Renal pelvis (tissue), 1 donor: ENCODE measurements at regions not wholly inside any gene's neighbourhood (a gene's known extent, or its start where the extent isn't known, plus 50 kb on each side); places are given as distances from the start of the nearest gene placed in this dataset.

Experiments used
- DNase-seq: peaks from one replicate; pipeline ENCODE4 v3.0.0-alpha.2; 2013

DNA sequence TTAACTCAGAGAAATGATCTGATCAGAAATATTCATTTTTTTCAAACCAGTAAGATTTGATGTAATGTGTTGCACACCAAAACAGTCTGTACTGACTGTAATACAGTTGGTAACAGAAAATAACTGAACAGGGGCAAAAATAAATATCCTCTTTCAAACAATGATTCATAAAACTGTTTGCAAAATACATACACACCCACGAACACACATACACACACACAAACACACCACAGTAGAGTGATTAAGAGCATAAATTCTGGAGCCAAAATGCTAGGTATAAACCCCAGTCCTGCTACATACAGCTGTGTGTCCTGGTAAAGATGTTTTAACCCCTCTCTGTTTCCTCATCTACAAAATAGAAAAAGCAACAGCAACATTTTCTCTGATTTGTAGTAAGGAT, 376.6 kb downstream of the PDGFC start:
- no peak for DNase-seq

DNA sequence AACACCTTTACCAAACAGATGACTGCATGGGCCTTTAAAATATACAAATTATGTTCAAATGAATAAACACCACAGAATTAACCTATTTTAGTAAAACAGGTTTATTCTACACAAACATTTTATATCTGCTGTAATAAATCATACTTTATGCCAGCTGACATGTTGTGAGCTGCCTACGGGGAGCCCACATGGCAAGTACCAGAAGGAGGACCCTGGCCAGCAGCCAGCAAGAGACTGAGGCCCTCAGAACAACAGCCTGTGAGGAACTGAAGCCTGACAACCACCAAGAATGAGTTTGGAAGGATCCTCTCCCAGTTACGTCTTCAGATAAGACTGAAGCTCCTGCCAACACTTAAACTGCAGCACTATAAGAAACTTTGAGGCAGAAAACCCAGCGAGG, 377.0 kb downstream of the PDGFC start:
- DNase-seq = no peak

DNA sequence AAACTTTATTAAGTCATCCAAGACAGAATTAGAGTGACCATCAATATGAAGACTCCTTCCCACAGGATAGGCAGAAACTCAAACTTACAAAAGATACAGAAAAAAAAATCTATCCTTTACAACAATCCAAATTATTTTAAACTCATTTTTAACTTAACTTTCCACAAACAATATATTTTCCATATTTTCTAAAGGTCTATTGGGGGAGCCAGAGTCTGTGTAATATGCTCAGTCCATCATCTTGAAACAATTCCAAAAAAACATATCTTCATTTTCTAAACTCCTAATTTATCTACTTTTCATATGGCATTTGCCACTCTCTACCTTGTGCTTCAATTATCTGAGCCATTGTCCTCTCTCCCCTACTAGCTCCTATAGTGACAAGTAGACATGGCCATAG, 378.1 kb downstream of the PDGFC start:
- no peak for DNase-seq

DNA sequence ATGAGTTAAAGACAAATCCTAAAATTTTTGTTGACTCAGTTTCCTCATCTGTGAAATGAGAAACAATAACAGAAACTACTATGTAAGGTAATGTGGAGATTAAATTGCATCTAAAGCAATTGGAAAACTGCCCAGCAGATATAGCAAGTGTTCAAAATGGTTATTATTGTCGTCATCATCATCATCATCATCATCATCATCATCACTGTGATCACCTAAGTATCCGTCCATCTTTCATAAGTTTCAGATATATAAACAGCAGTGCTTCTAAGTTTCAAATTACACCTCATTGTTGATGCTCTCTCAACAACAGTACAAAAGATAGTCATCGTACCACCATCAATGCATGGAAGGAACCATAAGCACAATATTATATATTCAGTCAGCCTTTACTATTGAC, 379.9 kb downstream of the PDGFC start:
- DNase-seq = no peak

DNA sequence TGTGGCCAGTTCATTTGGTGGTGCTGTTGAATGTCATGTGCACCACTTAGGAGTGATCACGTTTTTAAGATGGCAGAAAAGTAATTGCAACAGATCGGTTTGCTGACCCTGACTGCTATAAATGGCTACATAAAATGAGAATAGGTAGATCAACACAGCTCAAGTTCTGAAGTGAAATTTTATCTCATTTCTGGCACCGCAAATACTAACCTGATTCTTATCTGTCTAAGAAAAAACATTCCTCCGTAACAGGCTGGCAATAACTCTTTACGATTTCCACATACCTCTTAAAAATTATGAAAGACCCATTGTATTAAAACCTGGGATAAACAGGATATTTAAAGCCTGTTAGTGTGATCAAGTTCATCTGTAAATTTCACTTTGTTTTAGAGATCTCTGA, 387.5 kb downstream of the PDGFC start:
- DNase-seq = no peak

DNA sequence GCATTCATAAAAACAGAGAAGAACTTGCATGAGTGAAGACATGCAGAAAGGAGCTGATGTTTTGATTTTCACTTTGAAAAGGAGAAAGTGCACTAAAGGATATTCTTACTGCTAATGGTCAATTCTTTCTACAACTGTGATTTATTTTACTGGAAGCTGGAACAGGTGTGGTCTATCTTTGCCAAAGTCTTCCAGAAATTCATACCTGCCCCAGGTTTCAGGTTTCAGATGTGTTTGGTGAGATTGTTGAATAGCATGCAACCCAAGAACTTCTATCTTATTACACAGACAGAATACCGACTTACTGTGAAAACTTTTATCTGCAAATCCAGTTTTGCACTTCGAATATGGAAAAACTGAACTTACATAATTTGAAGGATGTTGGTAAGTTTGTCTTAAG, 388.3 kb downstream of the PDGFC start:
- no peak for DNase-seq

DNA sequence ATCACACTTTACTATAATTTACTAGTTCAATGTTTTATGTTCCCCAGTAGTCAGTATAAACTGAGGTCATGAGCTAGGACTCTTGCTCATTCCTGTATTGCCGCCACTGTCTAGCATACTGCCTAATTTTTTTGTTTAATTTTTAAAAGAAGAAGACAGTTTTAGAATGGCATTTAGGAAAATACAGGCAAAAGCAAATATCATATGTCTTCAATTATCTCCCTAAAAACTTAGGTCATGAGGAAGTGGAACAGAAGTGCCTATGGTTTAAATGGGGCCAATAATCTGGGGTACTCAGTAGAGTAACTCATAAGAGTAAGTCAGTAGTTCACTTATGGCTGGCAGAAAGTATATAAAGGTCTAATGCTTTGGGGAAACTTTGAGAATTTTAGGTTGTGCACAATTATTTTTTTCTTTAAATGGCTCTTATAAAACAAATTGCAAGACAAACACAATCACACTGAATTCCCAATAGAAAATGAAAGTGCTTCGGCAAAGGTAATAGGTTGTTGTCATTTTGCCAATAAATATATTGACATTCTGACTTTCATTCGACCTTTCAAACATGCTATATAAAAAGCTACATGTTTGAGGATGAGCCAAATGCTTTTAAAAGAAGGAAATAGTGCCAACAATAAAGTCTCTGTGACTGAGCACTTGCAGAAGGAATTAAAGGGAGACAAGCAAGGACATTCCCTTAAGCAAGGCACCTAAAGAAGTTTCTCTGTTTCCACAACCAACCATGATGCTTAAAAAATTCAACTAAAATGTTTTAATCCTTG, 390.1 kb downstream of the PDGFC start:
- no peak for DNase-seq

DNA sequence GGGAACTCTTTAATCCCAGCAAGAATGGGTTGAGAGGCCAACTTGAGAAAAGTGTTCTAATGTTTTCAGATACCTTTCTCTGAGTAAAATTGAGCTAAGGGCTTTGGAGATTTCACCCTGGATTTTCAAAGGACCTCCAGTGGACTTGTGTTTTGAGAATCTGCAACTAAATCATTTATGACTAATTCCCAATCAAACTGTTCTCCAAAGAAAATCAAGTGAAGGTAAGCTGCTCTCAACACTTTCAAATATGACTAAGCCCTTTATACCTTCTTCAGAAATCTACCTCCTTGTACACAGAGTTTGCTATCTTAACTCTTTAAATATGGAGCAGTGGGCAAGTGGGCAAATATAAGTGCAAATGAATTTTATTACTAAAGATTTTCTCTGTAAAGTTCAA, 392.9 kb downstream of the PDGFC start:
- DNase-seq = no peak

DNA sequence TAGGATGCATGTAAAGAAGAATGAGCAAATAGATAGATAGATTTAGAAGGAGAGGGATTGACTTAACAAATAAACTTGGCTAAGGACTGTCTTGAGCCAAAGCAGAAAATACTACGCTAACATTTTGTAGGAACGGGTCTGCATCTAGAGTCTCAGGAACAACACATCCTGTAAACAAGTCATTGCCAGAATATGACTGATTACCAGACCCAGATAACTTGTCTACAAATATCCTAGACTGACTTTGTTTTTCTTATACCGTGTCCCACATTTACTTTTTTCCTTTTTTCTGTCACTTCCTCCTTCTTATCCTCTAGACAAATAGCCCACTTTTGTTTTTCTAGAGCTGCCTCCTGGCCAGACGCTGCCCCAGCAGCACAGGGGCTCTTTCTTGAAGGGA, 393.6 kb downstream of the PDGFC start:
- DNase-seq = no peak

DNA sequence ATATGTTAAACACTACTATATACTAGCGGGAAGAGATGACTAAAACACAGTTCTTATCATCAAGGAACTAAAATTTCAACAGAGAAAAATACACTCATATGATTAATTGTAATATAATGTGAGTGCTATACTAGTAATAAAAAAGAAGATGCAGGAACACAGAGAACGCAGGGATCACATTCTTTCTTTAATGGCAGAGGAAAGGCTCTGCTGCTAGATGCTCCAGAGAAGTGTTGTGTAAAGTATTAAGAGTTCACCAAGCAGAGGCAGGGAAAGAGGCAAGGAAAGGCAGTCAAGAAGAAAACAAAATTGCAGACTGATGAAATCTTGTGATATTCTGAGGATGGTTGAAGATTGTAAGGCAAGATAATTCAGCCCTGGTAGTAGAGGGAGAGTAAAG, 394.7 kb downstream of the PDGFC start:
- DNase-seq = no peak

DNA sequence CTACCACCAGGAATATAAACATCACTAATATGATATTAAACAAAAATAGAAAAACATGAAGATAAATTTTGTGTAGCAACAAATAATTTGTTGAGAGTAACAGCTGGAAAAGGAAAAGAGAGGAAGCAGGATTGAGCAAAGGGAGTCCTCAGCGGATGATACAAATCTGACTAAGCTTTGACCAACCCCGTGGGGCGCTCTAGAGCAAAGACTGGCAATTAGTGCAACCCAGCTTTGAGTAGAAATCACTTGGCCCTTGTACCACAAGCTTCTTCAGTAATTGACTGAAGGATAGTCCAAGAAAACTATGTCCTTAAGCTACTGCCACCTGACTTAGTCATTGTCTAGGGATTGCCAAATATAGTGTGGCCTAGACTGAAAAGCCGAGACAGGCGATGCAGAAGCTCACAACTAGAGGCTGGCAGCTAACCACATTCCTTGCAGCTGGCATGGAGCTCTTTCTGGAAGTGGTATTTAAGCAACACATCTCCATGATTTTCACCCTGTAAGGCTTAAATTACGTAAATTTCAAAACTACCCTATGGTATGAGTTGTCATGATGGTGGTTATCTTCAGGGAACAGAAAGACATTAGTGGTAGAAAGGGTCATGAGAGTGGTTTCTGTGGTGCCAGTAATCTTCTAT, 396.0 kb downstream of the PDGFC start:
- no peak for DNase-seq

DNA sequence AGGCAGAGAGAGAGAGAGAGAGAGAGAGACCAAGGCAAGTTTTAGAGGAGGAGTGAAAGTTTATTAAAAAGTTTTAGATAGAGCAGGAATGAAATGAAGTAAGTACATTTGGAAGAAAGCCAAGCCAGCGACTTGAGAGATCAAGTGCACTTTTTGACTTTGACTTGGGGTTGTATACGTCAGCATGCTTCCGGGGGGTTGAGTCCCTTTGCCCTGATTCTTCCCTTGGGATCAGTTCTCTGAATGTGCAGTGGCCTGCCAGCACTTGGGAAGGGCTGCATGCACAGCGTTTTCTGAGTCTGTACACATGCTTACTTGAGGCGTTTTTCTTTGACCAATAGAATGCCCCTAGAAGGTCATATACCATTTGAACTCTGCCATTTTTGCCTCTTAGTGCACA, 400.5 kb downstream of the PDGFC start:
- no peak for DNase-seq

DNA sequence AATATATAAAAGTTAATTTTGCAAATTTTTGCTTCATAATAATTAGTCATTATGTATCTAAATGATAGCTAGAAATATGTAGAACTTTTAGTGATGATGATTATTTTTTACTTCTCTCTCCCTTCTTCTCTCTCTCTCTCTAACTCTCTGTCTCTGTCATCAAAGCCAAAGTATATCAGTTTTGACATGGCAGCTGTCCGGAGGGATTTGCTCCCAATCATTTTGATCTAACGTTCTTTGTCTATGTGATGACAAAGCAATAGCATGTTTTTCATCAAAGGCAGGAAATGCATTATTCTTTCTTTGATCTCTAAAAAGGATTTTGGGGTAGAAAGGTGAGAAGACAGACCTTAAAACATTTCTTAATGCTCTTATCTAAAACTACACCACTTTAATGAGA, 402.1 kb downstream of the PDGFC start:
- no peak for DNase-seq

DNA sequence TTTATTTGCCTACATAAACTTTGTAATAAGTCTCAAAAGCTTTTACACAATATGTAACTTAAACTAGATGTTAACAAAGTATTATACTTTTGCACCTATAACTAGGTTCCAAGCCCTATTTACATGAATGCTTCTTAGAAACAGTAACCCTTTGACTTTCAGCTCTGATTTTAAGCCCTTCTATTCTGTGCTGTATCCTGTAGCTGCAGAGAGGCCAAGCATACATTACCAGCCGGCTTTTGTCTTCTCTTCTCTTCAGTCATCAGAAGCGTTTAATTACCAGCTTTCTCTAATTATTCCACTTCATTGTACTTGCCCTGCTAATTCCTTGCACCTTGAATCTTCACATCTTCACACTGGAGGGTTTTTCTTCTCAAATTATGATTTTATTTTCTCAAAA, 403.1 kb downstream of the PDGFC start:
- no peak for DNase-seq

DNA sequence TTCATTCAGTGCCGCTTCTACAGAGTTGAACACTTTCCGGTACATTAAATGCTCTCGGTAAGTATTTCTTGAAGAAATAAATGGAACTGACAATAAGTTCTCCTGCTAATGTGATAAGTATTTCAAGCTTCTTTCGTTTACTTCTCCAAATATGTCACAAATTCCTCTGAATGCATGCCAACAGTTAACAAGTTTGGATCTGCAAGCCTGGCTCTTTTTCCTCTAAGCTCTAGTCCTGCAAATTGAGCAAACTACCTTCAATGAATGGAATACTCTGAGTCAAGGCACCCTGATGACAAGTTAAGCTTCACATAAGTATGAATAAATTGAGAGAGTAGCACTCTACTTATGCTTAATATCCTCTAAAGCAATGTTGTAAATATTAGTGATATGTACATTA, 403.6 kb downstream of the PDGFC start:
- DNase-seq = no peak

DNA sequence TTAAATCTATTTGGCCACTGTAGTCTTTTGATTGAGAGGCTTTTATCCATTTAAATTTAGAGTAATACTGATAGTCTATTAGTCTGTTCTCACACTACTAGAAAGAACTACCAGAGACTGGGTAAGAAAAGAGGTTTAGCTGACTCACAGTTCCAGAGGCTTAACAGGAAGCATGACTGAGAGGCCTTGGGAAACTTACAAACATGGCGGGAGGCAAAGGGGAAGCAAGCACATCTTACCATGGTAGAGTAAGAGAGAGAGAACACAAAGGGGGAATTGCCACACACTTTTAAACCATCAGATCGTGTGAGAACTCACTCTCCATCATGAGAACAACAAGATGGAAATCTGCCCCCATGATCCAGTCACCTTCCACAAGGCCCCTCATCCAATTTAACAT, 410.9 kb downstream of the PDGFC start:
- no peak for DNase-seq

DNA sequence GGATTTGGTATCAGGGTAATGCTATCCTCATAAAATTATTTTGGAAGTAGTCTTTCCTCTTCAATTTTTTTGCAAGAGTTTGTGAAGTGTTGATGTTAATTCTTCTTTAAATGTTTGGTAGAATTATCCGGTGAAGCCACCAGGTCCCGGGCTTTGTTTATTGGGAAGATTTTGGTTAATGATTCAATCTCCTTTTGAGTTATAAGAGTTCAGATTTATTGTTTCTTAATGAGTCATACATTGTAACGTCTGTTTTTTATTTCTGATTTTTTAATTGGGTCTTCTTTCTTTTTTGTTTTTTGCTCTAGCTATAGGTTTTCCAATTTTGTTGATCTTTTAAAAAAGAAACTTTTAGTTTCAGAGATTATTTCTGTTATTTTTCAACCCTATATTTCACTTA, 412.3 kb downstream of the PDGFC start:
- DNase-seq = no peak

DNA sequence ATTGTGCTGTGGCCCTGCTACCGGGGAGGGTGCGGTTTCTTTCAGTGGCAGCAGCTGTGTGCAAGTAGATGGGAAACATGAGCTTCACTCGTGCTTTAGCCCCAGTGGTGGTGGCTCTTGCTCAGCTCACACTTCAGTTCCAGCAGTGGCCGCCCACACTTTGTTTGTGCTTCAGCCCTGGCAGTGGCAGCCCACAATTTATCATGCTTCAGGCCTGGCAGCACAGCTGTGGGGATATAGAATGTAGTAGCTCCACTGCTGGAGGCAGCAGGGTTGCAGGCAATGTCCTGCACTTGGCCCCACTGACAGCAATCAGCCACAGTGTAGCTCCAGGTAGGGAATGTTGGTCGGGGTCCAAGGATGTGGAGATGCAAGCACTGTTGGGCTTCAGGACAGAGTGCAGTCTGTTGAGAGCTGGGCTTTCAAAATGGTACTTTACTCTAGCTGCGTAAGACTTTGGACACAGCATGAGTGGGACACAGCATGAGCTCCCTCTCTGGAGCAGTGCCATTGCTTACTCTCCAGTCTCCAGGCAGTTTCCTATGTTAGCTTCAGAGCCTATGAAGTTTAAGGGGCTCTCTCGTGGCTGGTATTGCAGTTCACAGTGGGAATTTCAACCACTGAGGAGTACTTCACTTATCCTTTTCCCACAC, 413.1 kb downstream of the PDGFC start:
- no peak for DNase-seq

DNA sequence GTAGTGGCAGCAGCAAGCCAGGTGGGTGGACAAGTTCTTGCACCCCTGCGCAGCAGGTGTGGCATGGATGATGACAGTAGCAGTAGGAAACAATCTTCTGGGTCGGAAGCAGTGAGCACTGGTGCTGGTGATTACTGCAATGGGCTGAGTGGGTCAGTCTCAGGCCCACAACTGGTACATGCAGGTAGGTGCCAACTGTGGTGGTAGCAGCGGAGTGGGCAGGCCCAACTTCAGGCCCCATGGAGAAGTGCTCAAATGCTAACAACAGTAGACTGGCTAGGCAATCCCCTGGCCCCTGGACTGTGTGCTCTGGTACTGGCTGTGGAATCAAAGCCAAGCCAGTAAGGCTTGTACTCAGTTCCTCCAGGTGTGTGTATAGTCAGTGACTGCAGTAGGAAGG, 413.7 kb downstream of the PDGFC start:
- no peak for DNase-seq

DNA sequence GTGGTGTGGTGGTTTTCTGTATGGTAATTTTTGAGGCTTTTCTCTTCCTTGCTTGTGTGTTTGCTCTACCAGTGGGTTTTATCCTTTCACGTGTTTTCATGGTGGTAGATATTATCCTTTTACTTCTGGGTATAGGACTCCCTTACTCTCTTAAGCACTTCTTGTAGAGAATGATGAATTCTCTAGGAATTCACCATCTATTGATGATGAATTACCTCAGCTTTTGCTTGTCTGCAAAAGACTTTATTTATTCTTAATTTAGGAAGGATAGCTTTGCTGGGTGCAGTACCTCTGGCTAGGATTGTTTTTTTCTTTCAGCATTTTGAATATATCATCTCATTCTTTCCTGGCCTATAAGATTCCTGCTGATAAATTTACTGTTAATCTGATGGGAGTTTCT, 415.3 kb downstream of the PDGFC start:
- no peak for DNase-seq

DNA sequence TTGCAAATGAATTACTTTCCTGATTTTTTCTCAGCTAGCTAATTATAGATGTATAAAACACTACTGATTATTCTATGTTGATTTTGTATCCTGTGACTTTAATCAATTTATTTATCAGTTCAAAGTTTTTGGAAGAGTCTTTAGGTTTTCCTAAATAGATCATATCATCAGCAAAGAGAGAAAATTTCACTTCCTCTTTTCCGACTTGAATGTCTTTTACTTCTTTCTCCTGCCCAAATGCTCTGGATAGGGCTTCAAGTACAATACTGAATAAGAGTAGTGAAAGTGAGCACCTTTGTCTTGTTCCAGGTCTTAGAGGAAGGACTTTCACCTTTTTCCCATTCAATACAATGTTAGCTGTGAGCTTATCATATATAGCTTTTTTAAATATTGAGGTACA, 417.9 kb downstream of the PDGFC start:
- DNase-seq = no peak

DNA sequence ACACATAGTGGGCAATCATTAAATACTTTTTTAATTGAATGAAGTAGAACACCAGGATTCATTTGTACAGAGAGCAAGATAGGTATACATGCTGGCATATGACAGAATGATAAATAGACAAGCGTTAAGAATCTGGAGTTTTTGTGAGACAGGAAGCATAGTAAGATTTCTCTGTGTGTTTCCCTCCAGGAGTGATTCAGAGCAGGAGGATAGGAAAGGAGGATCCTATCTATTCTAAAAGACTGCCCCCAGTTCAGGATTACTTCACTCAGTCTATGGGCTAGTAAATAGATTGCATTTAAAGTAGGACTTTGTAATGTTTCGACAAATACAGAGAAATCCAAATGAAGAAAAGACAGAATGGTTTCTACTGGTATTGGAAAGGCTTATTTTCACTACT, 423.7 kb downstream of the PDGFC start:
- no peak for DNase-seq

DNA sequence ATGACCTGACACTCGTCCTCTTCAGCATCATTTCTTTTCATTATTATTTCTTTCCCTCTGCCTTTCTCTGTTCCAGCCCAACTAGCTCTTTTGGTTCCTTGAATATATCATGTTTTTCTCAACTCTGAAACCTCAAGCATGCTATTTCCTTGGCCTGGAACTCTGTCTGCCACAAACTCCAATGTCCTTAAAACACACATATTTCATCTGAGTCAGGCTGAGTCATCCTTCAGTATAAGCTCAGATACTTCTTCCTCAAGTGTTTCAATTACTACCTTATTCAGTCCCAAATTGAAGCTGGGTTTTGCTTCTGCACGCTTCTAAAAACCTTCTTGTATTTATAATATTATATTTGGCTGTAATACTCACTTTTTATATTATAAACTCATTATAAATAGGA, 424.2 kb downstream of the PDGFC start:
- no peak for DNase-seq
